HG02981 (cell line): ENCODE measurements at regions not wholly inside any gene's neighbourhood (a gene's known extent, or its start where the extent isn't known, plus 50 kb on each side); places are given as distances from the start of the nearest gene placed in this dataset.

Source experiments
- ATAC-seq: cut with Tn5 transposase; IDR thresholded peaks from one replicate; pipeline ENCODE4 v1.9.1; 2021; ENCODE audit warnings: mild to moderate bottlenecking, moderate library complexity; ENCODE audit not compliant: unreplicated experiment

DNA sequence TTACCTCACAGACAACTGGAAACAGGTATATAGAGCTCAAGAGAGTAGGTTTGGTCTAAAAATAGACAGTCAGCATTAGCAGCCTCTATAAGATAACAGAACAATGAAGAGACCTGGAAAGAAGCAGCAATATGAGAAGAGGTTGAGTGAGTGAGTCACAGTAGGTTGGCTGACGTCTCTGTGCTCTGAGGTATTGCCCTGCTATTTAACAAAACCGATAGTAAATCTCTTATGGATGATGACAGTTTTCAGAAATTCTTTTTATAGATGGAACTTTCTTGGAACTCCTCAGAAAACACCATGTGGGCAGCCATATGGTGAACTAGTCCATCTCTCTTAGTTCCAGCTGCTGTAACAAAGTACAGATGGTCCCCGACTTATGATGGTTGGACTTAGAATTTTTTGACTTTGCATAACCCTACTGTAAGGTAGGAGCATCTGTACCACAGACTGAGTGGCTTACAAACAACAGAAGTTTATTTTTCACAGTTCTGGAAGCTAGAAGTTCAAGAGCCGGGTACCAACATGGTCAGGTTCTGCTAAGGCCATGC, 123.5 kb downstream of the MBD2 start:
- no peak for ATAC-seq

DNA sequence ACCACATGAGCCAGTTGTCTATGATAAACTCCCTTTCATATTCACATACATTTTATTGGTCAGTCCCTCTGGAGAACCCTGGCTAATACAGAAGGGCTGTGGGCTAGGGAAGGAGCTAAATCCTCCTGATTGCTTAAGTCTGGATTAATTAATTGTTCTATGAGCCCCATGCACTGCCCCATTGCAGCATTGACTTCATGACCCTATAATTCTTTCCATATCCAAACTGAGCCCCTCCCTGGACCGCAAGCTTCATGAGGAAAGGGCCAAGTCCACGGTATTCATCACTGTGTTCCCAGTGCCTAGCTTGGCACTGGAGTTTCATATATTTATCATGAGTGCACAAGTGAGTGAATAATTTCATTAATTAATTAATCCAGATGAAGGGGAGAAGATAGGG, 124.0 kb downstream of the MBD2 start:
- no peak for ATAC-seq

DNA sequence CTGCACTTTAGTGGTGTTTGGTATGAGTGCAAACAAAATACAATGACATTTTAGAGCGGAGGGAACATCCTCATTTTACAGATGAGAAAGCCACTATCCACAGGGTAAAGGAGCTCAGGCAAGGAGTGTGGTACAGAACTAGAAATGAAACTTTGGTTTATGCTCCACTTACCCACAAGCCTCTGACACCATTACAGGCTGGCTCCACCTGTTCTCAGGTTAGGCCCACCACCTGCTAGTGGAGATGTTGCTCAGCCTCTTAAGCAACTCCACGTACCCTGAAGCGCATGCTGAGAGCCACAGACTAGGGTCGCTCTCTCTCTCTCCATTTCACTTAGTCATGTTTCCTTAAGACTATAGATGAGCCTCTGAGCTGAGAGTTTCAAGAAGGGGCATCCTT, 130.0 kb downstream of the MBD2 start:
- peak; percentile 73 for ATAC-seq

DNA sequence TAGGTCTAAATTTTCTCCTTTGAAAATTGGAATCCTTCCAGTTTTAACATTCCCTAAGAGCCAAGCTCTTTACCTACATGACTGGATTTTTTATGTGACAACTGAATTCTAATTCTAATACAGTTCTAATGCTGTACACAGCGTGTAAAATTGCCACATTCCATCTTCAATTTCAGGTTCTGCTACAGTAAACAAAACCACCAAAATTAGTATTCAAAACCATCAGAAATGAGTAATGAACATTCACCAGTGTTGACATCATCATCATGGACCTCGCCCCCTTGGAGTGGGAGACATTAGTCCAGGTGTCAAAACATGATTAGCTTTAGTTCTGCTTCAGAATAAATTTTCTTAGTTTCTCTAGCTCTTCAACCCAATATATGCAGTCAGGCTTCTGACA, 133.6 kb downstream of the MBD2 start:
- ATAC-seq = no peak

DNA sequence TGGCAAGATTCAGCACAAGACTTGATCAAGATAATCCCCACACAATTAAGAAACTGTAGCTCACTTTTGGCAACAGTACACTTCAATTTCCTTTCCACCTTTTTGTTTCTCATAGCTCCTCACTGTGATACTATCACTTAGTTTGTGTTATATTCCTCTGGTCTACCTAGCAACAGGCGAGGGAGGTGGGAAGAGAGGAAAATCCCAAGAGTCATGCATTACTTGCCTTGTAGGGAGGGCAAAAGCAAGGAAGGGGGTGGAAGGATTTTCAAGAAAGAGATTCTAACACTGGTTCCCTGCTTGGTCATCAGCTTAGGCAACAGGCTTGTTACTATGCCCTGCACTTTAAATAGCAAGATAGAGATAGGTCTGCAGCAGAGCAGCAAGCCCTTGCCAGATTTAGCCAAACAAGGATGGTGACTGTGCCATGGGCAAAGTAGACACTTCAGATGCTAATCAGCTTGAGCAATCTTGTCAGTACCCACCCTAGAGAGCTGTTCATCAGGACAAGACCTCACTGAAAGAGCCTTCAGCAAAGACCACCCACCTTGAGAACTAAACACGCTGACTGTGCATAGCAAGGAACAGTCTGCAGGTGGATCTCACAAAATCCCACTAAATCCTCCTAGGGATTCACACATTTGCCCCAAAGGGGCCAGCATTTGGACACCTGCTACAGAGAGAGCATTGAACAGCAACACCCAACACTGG, 134.6 kb downstream of the MBD2 start:
- no peak for ATAC-seq

DNA sequence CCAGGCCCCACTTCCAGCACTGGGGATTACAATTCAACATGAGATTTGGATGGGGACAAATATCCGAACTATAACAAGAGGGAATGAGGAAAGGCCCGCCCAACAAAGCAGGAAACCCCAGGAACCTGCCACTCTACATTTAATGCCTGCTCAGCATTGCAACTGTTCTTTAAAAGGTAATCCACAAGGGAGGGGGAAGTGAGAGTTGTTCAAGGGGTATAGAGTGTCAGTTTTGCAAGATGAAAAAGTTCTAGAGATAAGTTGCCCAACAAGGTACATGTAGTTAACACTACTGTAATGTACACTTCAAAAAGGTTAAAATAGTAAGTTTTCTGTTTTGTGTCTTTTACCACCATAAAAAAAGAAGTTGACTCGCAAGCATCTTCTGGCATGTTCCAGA, 137.6 kb downstream of the MBD2 start:
- no peak for ATAC-seq

DNA sequence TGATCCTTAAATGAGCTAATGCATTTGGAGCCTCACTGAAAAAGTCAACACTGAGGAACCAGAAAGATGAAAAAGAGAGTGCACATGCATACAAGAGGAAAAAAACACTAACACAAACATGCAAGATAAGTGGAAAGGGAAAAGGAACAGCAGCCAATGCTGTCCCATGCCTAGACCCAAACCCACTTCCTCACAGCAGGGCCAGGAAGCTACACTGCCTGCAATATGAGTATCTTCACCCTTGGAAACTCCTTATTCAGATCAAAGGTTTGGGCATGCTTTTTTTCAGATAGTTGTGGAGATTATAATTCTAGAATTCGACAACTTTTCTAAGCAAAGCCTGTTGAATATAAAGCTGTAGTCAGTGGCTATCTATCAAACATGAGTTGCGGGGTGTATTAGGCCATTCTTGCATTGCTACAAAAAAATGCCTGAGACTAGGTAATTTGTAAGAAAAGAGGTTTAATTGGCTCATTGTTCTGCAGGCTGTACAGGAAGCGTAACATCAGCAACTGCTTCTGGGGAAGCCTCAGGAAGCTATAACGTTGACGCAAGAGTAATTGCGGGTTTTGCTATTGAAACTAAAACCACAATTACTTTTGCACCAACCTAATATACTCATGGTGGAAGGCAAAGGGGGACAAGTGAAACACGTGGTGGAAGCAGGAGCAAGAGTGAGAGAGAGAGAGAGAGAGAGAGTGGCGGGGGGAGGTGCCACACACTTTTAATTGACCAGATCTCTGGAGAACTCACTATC, 138.2 kb downstream of the MBD2 start:
- ATAC-seq = peak; percentile 84

DNA sequence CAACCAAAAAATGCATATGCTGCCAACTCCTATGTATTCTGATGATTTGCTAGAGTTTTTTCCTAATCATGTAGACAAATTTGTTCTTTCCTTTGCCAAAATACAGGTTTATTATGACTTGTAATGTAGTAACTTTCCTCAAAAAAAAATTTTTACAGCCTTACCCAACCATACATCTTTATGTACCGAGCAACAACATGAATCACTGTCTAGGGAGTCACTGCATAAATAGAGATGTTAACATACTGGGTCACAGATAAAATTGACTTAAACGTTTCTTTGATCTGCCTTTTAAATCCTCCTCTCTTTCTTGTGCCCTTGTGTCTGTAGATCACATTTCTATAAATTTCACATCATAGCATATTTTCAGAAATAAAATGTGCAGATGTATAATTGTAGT, 143.6 kb downstream of the MBD2 start:
- ATAC-seq = no peak

DNA sequence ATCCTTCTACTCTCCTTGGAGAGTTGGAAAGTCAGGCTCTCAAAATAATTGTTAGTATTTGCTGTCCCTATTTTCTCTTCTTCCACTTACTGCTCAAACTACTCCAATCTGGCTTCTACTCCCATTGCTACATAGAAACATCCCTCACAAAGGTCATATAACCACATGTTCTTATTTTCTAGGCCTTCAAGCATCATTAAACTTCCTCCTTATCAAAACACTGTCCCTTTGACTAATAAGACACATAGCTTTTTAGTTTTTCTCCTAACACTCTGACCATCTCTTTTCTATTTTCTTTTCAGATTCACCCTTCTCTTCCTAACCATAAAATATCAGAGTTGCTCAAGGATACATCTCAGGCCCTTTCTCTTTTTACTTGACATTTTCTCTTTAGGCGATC, 148.3 kb downstream of the MBD2 start:
- no peak for ATAC-seq

DNA sequence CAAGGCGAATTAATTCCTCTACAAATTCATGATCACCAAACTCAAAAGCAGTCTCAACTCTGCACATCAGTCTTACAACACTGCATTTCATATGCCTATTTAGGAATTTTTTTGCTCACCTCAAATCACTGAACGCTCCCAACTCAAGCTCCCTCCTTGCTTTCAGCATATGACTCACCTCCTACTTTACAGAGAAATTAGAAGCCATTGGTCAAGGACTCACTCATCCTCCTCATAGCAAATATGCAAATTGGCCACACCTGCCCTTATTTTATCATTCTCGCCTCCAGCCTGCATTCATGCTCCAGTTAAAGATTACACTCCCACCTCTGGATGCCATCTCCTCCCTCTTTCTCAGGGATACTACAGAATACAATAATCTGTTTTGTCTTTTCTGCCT, 148.8 kb downstream of the MBD2 start:
- no peak for ATAC-seq

DNA sequence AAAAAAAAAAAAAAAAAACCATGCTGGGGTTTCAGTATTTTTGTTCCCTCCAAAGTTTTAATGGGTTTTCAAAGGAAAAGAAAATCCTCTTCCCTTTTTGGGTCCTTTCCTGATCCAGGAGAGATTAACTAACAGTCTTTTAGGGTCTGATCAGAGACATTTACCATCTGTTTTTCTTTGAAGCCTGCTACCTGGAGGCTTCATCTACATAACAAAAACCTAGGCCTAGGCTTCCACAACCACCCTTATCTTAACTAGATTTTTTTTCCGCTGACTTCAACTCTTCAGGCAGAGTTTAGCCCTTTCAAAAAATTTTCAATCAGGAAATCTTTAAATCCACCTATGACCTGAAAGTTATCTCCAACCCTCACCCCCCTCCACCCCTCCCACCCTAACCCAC, 154.7 kb downstream of the MBD2 start:
- no peak for ATAC-seq

DNA sequence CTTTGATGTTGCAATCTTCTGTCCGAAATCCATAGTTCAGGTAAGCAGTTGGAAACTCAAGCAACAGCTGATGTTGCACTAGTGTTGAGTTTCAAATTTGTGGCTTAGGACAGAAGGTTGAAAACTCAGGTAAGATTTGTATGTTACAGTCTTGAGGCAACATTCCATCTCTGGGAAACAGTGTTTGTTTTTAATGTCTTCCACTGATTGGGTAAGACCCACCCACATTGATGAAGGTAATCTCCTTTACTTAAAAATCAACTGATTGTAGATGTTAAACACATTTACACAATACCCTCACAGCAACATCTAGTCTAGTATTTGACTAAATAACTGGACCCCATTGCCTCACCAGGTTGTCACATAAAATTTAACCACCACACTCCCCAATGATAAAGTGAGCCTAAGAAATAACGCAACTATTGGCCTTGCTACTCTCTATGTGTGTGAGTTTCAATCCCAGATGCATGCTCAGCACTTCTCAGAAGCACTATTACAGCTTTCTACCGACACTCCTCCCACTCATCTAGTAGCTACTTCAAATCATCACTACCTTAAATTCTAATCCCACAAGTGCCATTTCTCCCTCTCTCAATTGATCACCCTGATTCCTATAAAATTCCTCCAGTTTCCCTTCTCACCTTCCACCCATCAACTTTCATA, 164.0 kb downstream of the MBD2 start:
- no peak for ATAC-seq

DNA sequence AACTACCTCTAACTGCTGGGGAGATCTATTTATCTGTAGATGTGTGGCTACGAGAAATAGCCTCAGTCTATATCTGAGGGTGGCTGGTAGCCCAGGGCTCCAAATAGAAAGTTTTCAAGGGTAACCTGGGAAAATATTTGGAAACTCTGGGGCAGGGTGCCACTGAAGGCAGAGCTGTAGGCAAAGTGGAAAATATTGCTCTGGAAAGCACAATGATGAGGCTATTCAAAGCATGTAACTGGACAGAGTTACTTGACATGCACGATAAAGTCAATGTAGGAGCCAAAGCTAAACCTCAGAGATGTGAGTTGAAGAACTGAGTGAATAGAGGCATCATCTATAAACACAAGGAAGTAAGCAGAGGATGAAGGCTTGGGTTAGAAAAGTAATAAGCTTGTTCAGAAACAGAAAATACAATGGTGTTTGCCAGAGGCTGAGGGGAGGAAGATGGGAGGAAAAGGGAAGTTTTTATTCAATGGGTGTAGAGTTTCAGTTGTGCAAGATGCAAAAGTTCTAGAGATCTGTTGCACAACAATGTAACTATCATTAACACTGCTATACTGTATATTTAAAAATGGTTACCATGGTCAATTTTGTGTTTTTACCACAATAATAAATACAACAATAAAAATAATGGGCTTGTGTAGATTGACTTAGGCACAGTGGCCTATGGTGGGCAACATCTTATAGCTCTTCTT, 171.6 kb downstream of the MBD2 start:
- no peak for ATAC-seq

DNA sequence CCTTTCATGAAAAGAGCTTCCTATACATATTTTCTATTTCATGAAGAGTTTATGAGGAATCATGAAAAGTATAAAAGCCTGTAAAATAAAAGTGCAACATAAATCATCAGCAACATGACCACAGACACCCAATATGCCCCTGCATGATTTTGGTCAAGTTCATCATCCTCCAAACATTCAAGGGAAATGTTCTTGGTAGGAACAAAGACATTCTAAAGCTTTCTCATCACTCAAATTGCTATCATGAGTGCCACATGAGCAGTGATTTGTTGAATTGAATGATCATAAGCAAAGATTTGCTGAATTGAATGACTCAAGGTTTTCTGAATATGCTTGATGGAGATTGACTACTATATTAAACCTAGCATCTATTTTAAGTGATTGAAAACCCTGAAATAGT, 172.2 kb downstream of the MBD2 start:
- ATAC-seq = no peak

DNA sequence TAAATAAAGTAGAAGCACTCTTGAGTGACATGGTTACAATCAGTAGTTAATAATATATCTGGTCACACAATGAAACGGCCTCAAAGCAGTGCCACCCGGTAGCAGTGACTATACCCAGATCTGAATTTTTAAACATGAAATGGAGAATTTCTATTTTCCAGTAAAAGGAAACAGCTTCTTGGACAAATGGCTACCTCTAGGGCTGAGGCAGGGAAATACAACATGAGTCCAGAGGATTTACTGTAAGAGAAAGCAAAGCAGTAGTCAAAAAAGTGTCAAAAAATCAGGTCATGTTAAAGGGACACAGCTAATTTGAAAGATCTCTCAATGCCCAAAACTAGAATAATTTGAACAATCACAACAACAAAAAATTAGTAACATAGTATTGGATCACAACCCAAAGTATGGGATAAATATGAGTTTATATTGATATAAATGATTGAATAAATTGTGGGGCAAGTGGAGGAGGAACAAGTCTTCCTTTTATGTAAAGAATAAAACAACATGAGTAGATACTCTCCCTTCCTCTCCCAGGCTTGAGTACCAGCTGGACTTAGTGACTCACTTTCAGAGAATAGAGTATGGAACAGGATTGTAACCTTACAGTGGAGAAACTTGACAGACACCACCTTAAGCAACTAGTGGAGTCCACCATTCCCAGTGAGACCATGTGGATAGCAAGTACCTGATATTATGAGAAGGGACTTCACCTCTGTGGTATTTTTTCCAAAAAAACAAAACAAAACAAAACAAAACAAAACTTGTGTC, 180.8 kb downstream of the MBD2 start:
- ATAC-seq = no peak

DNA sequence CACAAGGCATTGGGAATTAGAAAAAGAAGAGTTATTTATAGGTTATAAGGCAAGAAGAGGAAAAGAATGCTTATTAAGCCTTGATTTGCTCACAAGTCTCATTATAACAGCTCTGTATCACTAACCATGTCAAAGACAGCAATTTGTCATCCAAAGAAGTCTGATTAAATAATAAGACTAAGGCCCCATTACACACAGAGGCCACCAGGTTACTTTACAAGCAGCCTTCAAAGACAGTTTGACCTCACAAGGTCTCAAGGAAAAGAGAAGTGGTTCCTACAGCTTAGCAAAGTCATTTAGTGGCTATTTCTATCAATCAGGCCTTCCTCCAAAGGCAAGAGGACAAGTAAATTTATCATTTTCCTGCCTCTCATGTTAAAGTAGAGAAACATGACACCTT, 188.5 kb downstream of the MBD2 start:
- no peak for ATAC-seq

DNA sequence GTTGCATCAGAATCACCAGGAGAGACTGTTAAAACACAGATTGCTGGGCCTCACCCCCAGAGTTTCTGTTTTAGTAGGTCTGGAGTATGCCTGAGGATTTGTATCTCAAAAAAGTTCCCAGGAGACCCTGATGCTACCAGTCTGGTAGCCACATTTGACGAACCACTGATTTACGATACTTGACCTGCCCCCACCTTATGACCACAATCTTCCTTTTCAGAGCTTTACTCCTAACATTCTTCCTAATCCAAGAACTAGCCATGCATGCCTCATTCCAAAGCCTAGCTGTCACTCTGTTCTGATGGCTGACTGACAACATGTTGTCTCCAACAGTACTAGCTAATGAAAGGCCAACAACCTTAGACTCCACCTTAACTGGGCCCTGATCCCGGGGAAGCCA, 191.4 kb downstream of the MBD2 start:
- no peak for ATAC-seq

DNA sequence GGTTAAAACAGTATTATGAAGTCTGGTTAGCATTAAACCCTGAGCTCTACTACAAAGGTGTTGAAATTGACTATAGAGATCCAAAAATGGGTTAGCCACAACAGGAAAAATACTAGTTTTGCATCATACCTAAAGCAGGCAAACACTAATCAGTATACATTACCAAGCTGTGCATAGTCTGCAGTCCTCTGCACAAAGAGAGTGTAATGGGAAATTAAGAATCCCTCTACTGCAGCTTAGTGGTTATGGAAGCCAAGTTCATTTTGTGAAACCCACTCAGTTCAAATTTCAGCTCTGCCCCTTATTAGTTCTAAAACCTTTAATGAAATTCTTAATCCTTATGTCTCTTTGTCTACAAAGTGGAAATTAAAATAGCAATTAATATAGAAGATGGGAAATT, 192.1 kb downstream of the MBD2 start:
- ATAC-seq = no peak

DNA sequence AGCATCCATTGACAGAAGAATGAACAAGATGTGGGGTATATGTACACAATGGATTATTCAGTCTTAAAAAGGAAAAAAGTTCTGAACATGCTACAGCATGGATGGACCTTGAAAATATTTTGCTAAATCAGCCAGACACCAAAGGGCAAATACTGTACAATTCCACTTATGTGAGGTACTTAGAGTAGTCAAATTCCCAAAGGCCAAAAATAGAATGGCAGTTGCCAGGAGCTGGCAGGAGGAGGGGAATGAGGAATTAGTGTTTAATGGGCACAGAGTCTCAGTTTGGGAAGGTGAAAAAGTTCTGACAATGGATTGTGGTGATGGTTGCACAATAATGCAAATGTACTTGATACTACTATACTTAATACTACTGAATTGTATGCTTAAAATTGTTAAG, 193.2 kb downstream of the MBD2 start:
- no peak for ATAC-seq

DNA sequence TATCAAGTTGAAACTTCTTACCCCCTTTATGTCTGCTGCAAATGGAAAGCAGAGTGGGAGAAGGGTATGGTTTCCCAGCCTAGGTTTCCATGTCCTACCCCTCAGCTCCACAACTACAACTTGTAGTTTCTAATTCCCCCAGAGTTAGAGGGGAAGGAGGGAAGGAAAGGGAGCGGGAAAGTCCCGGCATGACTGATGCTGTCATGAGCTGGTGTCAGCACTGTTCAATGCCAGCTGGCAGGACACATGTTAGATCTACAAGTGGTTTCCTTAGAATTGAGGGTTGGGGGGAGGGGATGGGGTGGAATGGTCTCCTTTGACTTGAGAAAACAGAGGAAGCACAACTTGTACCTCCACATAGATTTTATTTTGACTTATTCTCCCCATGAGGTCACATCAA, 194.0 kb downstream of the MBD2 start:
- no peak for ATAC-seq

DNA sequence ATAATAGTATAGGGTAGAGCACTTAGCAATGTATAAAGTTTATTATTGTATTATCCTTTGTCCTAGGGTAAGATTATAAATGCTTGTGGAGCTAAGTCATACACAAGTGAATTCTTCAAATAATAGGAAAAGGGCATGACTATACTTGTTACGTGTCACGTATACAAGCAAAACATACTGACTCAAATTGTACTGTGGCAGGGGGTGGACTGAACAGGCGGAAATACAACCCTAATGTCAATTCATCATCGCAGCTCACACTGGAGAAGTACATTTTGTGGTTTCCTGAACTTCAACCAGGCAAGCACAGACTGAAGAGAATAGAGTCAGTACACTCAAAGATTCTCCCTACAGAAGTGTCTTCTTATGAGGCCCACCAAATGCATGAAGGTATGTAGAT, 201.0 kb downstream of the MBD2 start:
- no peak for ATAC-seq
